GM13977 (cell line): ENCODE measurements at regions not wholly inside any gene's neighbourhood (a gene's known extent, or its start where the extent isn't known, plus 50 kb on each side); places are given as distances from the start of the nearest gene placed in this dataset.

Experiments used
- DNase-seq: peaks from one replicate; pipeline ENCODE4 v3.0.0; 2012; ENCODE audit warnings: low spot score
- in situ Hi-C: fragments of 300-500 bp; cut with MboI; formaldehyde crosslinking; loops from one replicate; pipeline ENCODE4 v1.12.0; 2022; ENCODE audit warnings: low sequenced_read_pairs, low pct_unique_long_range_greater_than_20kb, mixed read lengths, inconsistent platforms; ENCODE audit not compliant: unreplicated experiment
- TF ChIP-seq, protein P1 (sequence below): IDR thresholded peaks from 2 replicates; pipeline ENCODE4 v1.5.1; 2012; ENCODE audit warnings: mild to moderate bottlenecking, control low read depth; ENCODE audit not compliant: insufficient read depth; ENCODE audit errors: extremely low read depth, missing control alignments

DNA sequence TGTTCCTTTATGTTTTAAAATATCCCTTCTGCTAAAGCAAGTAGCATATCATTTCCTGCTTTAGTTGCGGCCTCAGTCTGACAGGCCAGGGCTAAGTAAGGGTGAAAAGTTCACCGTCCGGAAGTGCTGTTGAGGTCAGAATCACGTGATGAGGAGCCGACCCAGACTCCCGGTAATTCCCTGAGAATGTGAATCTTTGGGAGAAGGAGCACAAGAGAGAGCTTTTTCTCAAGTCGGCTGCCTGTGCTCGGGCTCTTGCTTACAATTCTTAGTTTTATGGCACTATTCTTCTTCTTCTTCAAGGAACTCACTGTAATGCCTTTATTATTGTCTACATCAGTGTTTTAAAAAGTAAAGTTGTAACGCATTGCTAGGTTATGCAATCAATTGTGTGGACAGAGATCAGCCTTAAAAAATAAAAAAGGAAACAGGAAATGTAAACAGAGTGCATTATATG lies 309.3 kb downstream of the PRL start:
- TF ChIP-seq, protein P1, sequence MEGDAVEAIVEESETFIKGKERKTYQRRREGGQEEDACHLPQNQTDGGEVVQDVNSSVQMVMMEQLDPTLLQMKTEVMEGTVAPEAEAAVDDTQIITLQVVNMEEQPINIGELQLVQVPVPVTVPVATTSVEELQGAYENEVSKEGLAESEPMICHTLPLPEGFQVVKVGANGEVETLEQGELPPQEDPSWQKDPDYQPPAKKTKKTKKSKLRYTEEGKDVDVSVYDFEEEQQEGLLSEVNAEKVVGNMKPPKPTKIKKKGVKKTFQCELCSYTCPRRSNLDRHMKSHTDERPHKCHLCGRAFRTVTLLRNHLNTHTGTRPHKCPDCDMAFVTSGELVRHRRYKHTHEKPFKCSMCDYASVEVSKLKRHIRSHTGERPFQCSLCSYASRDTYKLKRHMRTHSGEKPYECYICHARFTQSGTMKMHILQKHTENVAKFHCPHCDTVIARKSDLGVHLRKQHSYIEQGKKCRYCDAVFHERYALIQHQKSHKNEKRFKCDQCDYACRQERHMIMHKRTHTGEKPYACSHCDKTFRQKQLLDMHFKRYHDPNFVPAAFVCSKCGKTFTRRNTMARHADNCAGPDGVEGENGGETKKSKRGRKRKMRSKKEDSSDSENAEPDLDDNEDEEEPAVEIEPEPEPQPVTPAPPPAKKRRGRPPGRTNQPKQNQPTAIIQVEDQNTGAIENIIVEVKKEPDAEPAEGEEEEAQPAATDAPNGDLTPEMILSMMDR: no peak
- DNase-seq: peak; percentile 19
- in situ Hi-C loops: no loop called here

DNA sequence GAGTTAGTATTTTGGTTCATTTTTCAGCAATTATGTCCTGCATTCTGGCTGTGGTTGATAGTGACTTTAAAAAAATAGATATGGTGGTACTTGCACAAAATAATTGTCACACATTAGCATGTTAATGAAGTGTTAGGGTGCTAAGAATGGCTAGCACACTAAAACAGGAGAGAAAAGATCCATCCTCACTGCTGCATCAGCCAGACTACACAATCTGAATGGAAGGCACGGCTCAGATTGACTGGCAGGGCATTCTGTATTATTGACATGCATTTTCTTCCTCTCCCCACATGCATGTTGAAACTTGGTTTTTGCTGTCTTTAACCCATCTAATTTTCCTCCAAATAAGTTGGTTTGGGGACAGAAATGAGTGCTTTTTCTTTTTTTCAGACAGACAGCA lies 306.3 kb downstream of the PRL start:
- TF ChIP-seq, protein P1: no peak
- no peak for DNase-seq
- in situ Hi-C loops: no loop called here

DNA sequence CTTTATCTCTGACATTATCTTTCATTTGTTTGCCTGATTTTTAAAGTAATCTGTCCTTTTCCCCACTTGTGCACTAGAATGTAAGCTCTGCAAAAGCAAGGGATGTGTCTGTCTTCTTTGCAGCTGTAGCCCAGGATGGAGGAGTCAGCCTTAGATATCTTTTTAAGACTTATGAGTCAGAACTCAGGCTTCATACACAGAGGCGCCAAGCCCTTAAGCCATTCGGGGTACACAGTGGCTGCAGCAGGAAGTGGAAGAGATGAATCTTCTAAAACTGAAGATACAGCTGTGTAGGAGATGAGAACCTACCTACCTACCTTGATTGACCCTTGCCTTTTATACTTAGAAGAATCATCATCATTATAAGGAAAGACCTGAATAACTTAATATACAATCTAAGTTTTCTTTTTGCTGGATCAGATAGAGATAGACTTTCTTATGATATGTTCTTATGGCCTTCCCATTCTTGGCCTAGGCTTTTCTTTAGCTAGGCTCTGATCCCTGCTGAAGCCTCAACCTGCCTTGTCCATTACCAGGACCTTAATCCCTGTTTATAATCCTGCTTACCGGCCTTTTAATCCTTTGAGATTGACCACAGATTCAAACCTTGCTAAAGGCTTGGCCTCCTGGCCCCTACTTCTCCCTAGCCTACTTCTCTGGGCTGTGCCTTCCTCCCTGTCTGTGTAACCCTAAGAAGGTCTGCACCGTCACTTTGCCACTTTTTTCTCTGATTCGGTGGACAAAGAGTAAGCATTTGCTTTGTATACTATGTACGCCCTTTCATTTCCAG lies 304.5 kb downstream of the PRL start:
- no peak for DNase-seq
- TF ChIP-seq, protein P1: no peak
- in situ Hi-C loops: no loop called here

DNA sequence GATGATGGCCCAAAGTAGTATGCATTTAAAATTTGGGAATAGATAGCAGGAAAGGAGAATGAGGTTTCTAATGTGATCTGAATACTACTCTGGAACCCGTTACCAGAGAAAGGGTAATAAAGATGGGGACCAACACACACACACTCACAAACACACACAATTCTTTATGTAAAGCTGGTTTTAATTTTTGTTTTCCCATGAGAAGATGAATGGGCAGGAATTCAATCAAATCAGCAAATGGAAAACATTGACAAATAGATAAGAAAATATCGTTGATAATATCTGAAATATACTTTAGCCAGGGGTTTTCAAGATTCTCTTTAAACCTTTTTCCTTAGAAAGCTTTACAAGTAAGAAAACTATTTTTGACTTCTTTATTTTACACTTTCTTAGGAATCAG lies 303.0 kb downstream of the PRL start:
- TF ChIP-seq, protein P1: no peak
- in situ Hi-C loops: no loop called here
- no peak for DNase-seq

DNA sequence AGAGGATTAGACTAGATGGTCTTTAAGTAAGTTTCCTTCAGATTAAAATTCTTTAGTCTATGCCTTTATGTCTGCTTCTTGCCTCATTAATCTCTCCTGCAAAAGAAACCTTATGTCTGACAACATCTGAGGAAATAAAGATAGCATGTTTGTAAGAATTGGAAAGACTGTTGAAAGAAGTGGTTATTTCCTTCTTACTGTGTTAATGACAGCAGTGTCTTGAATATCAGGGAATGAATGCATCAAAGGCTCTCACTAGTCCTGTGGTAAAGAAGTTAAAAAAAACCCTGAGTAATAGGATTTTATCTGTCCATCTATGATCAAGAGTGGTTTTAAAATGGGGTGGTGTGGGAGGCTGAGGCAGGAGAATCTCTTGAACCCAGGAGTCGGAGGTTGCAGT lies 302.0 kb downstream of the PRL start:
- DNase-seq: no peak
- in situ Hi-C loops: no loop called here
- TF ChIP-seq, protein P1: no peak

DNA sequence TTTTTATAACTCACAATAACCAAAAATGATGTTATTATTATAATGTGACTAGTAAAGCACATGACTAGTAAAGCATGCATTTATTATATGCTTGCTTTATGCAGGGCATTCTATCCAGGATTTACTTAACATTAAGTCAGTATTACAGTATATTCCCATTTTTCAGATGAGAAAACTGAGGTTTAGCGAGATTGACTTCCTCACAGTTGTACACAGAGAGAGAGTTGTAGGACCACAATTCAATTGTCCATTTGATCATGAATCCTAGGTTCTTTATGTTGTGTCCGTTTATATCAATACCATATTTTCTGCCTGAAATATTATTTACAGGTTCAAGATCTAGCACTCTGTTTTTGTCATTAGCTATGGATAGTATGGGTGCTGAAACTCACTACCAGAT lies 301.5 kb downstream of the PRL start:
- in situ Hi-C loops: no loop called here
- DNase-seq: no peak
- TF ChIP-seq, protein P1: no peak
